Cerebellar cortex (tissue), 1 donor: ENCODE measurements at regions not wholly inside any gene's neighbourhood (a gene's known extent, or its start where the extent isn't known, plus 50 kb on each side); places are given as distances from the start of the nearest gene placed in this dataset.
"Not testable (repeated sequence)": the region's sequence is repeated elsewhere in the genome, so short reads cannot be mapped to it uniquely, and the experiment has no call there.

Experiments
- DNase-seq: peaks from one replicate; pipeline ENCODE4 v3.0.0-alpha.2; 2015; ENCODE audit warnings: low spot score

DNA sequence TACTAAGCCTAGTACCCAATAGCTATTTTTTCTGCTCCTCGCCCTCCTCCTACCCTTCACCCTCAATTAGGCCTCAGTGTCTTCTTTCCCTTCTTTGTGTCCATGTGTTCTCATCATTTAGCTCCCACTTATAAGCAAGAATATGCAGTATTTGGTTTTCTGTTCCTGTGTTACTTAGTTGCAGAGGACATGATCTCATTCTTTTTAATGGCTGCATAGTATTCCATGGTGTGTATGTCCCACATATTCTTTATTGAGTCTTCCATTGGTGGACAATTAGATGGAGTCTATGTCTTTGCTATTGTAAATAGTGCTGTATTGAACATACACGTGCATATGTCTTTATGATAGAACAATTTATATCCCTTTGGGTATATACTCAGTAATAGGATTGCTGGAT, 106.9 kb upstream of the NR5A2 start:
- DNase-seq: no peak

DNA sequence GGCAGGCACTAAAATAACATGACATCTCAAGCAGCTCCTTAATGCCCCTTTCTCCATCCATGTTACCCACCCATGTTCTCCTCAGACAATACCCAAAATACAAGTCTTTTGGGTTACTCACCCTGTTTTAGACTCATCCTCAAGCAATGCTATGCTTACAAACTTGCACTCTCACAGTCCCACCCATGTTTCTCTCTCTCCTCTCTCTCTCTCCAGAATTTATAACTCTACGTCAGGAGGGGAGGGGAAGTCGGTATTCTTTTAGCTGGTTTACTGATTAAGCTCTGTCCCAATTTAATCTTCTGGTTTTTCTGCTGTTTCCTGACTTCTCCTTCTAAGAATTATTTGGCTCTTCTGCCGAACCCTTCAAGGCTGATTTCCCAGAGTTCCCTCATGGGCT, 98.0 kb upstream of the NR5A2 start:
- DNase-seq: no peak

DNA sequence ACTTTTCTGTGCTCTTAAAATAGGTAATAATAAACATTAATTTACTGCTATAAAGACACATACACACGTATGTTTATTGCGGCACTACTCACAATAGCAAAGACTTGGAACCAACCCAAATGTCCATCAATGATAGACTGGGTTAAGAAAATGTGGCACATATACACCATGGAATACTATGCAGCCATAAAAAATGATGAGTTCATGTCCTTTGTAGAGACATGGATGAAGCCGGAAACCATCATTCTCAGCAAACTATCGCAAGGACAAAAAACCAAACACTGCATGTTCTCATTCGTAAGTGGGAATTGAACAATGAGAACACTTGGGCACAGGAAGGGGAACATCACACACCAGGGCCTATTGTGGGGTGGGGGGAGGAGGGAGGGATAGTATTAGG, 97.4 kb upstream of the NR5A2 start:
- not testable (repeated sequence) for DNase-seq

DNA sequence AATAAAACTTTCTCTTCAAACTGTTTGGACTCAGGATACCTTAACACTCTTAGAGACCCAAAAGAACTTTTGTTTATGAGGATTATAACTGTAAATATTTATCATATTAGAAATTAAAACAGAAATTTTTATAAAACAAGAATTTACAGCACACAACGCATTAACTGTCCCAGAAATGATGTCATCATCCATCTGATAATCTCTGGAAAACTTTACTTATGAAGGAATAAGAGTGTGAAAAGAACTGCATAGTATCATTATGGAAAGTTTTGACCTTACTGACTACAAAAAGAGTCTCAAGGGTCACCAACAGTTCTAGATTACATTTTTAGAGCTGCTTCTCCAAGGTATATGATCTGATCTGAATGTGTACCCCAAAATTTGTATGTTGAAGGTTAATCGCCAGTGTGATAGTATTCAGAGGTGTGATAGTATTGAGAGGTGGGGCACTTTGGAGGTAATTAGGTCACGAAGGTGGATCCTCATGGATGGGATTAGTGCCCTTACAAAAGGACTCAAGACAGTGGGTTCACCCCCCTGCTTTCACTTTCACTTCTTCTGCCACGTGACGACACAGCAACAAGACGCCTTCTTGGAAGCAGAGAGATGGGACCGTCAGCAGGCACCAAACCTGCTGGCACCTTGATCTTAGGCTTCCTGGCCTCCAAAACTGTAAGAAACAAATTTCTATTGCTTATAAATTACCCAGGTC, 95.7 kb upstream of the NR5A2 start:
- no peak for DNase-seq

DNA sequence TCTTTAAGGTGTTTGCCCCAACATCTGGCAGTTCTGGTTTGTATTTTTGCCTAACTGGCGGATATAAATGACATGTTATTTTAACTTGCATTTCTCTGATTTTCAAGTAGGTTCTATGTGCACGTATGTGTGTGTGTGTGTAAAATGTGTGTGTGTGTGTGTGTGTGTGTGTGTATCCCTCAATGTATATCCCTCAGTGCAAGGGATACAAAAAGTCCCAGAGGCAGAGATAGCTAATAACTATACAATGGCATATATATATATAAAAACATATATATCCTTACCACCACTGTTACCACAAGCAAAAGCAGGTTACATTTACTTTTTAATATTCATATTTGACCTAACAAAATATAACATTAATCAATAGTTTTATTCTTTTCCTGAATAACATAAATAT, 95.0 kb upstream of the NR5A2 start:
- no peak for DNase-seq

DNA sequence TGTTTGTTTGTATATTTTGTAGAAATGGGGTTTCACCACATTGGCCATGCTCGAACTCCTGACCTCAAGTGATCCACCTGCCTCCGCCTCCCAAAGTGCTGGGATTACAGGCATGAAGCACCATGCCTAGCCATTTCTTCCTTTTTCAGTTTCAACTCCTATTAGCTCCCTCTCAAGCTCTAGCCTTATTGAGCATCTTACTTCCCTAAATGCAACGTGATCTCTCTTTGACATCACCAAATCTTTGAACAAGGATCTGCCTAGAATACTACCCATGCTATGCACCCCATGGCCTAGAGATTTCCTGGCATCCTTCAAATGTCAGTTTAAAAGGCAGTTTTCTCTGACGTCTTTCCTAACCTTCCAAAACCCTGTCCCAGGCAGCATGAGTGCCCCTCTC, 91.1 kb upstream of the NR5A2 start:
- no peak for DNase-seq

DNA sequence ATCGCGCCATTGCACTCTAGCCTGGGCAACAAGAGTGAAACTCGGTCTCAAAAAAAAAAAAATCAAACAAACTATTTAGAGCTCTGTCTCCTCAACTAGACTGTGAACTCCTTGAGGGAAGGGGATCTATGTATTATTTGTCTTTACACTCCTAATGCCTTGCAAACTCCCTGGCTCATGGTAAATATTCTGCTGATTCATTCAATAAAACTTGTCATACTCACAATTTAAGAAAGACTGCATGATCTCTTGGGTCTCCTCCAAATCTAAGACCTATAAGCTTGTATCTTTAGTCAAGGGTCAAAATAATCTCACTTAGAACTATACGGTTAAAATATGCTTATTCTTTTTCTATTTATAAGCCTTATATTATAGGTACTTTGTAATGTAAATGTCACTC, 90.3 kb upstream of the NR5A2 start:
- no peak for DNase-seq

GRCh38 chr1:199937661-199938060, 89.8 kb upstream of the NR5A2 start:
- no peak for DNase-seq

DNA sequence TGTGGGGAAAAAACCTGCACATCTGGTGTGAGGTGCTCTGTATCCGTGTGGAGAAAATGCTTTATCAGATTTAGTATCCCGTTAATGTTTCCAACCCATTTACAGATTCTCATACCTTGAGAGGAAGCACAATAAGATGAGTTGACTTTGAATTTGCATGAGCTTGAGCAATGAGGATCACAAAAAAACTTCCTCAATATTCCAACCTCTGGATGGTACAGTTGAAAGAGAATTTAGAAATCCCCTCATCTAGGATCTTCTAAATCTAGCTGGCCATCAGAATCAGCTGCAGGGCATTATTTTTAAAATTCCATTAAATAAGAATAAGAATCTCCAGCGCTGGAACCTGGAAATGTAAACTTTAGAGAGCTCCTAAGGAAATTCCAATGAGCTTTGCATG, 82.5 kb upstream of the NR5A2 start:
- no peak for DNase-seq

- no peak for DNase-seq
These were observed 81.9 kb upstream of the NR5A2 start for GRCh38 chr1:199945591-199945990.

DNA sequence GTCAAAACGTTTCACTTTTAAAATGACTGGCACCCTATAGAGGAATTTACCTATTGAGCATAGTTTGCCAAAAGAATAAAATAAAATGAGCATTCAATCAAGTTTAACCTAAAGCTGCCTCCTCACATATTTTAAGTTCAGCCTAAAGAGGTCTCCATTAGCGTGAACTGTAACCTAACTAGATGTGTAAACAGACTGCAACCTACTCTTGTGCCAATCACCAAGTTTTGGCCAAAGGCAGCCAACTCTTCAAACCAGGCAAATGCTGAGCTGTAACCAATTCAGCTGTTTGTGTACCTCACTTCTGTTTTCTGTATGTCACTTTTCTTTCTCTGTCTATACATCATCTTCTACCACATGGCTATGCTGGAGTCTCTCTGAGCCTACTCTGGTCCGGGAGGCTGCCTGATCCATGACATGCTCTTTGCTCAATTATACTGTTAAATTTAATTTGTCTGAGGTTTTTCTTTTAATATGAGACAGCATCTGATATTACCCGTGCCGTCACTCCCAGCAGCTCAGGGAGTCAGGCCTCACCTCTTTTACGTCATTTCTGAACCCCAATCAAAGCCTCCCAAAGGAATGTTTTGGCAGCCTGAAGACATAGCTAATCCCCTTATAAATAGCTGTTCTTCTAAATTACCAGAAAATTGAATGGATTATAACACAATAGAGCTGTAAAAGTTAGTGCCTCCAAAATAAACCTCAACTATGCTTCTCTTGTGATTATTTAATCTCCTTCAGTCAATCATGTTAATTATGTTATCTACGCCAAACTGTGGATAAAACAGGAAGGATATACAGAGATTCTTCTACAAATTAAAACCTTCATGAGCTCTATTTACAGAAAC, 81.0 kb upstream of the NR5A2 start:
- DNase-seq: no peak

- DNase-seq: no peak
These were observed 78.8 kb upstream of the NR5A2 start for GRCh38 chr1:199948587-199949280.

GRCh38 chr1:199951005-199951404, 76.5 kb upstream of the NR5A2 start:
- not testable (repeated sequence) for DNase-seq

- no peak for DNase-seq
These were observed 73.9 kb upstream of the NR5A2 start for GRCh38 chr1:199953651-199954050.

GRCh38 chr1:199954699-199955098, 72.8 kb upstream of the NR5A2 start:
- peak; percentile 5 for DNase-seq

GRCh38 chr1:199955235-199955634, 72.3 kb upstream of the NR5A2 start:
- no peak for DNase-seq

GRCh38 chr1:199956005-199956404, 71.5 kb upstream of the NR5A2 start:
- DNase-seq: no peak

DNA sequence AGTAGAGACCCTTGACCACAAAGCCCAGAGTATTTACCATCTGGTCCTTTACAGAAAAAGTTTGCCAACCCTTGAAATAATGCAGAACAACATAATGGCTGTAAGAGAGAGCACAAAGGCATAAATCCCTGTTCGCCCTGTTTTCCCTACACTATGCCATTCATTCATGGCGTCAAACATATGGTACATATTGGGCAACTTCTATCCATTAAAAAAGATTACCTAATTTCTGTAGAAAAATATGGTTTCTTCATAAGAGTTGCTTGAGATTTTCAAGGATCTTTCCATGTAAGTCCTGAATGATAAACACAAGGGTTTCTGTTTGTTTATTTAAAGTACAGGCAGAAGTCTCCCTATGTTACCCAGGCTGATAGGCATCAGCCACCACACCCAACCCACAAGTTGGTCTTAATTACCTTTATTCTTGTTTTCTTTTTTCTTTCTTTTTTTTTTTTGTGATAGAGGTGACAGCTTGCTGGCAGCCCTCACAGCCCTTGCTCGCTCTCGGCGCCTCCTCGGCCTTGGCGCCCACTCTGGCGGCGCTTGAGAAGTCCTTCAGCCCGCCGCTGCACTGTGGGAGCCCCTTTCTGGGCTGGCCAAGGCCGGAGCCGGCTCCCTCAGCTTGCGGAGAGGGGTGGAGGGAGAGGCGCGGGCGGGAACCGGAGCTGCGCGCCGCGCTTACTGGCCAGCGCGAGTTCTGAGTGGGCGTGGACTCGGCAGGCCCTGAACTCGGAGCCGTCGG, 68.3 kb upstream of the NR5A2 start:
- DNase-seq: no peak

DNA sequence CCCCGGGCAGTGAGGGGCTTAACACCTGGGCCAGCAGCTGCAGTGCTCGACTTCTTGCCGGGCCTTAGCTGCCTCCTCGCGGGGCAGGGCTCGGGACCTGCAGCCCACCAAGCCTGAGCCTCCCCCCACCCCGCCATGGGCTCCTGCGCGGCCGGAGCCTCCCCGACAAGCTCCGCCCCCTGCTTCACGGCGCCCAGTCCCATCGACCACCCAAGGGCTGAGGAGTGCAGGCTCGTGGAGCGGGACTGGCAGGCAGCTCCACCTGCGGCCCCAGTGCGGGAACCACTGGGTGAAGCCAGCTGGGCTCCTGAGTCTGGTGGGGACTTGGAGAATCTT, 67.8 kb upstream of the NR5A2 start:
- DNase-seq: no peak

DNA sequence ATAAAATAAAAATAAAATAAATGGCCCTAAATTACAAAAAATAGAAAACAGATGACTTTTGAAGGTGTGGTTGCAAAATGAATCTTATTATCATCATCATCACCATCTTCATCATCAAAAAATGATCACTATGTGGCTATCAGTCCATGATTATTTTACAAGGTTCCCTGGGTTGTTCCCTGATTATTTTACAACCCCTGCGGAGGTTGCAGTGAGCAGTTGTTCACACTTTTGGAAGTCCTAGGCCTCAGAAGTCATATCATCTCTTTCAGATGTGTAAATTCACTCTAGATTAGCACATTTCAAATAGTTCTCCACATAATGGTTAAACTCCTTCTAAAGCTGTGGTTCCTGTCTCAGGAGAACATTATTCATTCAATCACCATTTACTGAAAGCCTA, 57.4 kb upstream of the NR5A2 start:
- DNase-seq: no peak

GRCh38 chr1:199976496-199977144, 50.9 kb upstream of the NR5A2 start:
- no peak for DNase-seq
